Hypothalamus (tissue), 51 donors: ENCODE measurements at regions not wholly inside any gene's neighbourhood (a gene's known extent, or its start where the extent isn't known, plus 50 kb on each side); places are given as distances from the start of the nearest gene placed in this dataset.
"Not testable (repeated sequence)": the region's sequence is repeated elsewhere in the genome, so short reads cannot be mapped to it uniquely, and the experiment has no call there.

Experiments
- DNase-seq, 51 donors: peaks; one replicate each; lab custom pipeline; 2025; lab: John Stamatoyannopoulos, UW

DNA sequence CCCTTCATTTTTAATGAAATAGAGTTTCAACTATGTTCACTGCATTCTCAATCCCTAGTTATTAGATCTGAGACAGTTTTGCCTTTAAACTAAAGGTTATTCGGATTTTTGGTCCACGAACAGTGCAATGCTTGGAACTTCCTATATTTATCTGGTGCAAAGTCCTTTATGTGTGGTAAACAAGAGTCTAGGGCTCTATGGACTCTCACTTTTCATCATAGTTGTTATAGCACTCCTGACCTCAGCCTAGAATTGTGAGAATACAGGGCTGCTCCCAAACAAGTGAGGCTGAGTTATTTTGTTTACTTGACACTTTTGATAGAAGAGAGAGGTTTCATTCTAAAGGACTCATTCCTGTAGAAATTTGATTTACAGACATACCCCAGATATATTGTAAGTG is 692.1 kb downstream of the TTLL7 start:
- not testable (repeated sequence) for DNase-seq

DNA sequence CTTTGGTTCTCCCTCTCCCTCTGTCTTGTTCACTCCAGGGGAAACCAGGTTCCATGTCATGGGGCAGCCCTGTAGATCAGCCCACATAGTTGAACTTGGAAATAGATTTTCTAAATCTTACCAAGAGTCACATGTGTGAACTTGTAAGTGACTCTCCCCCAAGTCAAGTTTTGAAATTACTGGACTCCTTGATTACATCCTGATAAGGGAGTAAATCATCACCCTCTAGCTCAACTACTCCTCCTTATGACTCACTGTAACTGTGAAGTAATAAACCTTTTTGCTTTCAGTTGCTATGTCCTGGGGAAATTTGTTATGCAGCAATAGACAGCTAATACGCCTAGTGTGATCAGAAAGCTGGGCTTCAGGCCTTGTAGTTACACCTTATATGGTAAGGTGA is 703.3 kb downstream of the TTLL7 start:
- DNase-seq = not testable (repeated sequence)

DNA sequence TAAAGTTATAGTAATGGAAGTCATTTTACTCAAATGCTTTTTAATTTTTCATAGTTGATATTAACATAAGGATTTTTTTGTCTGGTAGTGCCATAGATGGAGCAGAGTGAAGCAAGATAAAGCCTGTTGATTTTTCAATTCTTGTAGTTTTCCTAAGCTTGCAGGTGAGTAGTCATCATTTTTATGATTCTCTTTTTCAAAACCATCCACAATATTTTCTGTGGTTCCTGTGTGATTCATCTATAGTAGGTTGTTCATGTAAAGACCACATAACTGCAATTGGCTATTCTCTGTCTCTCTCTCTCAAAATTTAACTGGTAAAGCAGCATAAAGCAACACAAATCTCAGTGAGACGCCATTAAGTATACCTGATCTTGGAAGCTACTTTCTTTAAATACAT is 711.5 kb downstream of the TTLL7 start:
- not testable (repeated sequence) for DNase-seq

DNA sequence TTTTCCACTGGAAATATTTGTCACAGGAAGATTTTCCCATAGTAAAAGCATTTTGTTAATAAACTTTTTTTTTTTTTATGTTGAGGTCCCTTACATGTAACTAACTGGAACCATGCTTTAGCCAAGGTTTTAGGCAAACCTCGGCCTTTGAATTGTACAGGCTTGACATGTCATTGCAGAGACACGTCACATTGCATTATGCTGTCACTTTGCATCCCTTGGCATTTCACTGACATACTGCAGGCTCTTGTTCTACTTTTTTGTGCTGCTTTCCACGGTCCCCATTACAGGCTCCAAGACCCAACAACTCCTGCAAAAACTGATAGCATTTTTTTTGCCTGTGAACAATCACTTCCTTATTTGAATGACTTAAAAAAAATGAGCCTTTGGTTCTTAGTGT is 724.3 kb downstream of the TTLL7 start:
- not testable (repeated sequence) for DNase-seq

DNA sequence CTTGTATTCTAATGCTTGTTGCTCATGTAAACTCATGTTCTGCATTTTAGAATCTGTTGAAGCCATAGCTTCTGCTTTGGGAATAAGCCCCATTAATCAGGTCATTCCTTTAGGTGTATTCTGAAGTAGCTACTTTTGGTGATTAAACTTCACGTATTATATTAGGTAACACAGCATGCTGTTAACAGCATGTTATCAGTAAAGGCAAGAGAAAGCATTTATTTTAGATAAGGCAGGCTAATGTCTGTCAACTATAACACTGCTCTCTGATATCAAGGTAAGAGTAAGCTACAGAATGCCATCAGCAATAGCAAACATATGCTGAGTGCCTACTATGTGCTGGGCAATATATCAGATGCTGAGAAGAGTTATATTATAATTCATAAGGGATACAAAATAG is 726.4 kb downstream of the TTLL7 start:
- DNase-seq = not testable (repeated sequence)

DNA sequence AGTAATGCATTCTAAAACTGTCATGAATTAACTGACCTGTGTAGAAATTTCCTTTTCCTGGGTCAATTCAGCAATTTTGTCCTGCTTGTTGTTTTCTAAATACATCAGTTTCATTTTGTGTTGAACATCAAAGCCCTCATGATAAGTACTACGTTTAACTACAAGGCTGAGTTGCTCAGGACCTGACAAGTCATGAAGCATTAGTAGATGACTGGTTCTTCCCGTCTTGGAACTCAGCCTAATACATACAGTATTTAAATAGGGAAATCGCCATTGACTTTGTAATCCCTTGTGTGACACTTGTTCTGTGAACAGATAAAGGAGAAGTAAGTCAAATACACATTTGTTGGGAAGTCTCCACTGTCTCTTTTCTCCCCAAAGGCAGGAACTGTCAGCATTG is 727.1 kb downstream of the TTLL7 start:
- DNase-seq = not testable (repeated sequence)

DNA sequence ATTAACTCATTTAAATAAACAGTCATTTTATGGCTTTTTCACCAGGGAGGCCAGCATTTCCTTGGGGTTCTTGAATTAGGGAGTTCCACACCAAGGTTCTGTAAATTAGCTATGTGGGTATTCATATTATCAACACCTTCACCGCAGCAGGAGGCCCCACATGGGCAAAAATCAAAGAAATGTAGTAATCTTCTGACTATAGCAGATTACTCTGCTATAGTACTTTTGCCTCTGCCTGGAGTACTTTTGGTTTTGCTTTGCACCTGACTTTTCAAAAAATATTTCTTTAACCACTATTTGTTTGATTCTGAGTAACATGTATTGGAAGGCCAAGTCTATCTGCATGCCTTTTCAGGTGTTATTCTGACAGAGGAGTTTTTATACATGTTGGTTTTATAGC is 728.1 kb downstream of the TTLL7 start:
- not testable (repeated sequence) for DNase-seq

DNA sequence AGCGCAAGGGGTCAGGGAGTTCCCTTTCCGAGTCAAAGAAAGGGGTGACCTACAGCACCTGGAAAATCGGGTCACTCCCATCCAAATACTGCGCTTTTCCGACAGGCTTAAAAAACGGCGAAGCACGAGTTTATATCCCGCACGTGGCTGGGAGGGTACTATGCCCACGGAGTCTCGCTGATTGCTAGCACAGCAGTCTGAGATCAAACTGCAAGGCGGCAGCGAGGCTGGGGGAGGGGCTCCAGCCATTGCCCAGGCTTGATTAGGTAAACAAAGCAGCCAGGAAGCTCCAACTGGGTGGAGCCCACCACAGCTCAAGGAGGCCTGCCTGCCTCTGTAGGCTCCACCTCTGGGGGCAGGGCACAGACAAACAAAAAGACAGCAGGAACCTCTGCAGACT is 735.1 kb downstream of the TTLL7 start:
- not testable (repeated sequence) for DNase-seq

DNA sequence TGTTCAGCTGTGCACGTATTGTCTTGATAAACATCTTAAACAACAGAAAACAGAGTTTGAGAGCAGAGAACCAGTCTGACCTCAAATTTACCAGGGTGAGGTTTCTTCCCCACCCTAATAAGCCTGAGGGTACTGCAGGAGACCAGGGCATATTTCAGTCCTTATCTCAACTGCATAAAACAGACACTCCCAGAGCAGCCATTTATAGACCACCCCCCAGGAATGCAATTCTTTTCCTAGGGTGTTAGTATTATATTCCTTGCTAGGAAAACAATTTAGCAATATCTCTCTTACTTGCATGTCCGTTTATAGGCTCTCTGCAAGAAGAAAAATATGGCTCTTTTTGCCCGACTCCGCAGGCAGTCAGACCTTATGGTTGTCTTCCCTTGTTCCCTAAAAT is 747.2 kb downstream of the TTLL7 start:
- not testable (repeated sequence) for DNase-seq

DNA sequence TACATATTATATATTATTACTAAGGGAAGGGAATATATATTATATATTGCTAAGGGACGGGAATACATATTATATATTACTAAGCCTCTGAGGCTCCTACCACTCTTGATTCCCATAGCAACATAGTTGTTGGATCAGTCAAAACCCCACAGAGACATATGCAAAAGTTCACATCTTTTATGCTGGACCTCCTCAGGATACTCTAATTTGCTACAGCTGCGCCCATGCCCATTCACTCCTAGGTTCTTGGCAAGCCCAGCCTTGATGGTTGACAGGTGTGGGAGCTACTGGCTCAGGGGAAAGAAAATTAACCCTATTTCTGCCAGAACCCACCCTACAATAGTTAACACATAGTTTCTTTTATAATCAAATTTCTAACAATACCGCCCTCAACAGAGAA is 752.2 kb downstream of the TTLL7 start:
- not testable (repeated sequence) for DNase-seq

DNA sequence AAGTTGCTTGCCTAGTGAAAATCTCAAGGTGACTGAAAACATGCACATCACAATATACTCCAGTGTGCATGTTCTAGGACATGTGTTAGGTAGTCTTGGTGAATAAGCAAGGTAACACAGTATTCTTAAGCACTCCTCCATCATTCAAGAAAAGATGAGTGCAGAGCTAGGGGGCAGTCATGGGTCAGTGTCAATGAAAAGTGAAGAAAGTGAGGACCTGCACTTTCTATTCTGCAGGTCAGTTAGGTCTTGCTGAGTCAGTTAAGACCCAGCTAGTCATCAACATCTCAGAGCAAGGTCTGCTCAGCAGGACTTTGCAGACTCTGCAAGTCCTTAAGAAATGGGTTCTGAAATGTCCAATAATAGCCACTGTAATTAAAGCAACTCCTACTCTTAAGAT is 754.1 kb downstream of the TTLL7 start:
- DNase-seq = not testable (repeated sequence)

DNA sequence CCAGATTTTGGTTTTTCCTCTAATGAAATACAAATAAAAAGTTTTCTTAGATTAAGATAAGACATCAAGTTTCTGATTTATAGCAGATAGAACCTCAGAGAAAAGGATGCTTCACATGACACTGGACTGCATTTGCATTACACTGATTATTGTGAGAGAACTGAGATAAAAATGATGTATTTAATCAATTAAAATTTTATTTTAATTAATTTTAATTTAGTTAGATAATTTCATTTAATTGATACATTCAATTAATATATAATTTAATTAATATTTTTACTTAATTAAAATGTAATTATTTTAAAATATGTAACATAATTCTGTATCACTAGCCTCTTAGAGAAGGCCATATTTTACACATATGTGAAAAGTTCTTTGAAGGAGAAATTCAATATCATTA is 759.4 kb downstream of the TTLL7 start:
- not testable (repeated sequence) for DNase-seq

DNA sequence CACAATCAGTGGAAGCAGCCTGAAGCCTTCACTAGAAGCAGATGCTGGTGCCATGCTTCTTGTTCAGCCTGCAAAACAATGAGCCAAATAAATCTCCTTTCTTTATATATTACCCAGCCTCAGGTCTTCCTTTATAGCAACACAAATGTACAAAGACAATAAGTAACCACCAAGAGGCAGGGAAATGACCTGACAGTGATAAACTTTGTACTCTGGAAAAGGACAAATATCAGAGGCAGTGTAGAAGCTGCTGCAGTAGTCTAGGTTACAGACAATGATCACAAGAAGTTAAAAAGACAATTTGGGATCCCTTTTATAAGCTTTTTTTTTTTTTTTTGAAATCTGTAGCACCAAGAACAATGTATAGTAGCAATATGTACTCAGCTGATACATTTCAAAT is 760.3 kb downstream of the TTLL7 start:
- DNase-seq = not testable (repeated sequence)

DNA sequence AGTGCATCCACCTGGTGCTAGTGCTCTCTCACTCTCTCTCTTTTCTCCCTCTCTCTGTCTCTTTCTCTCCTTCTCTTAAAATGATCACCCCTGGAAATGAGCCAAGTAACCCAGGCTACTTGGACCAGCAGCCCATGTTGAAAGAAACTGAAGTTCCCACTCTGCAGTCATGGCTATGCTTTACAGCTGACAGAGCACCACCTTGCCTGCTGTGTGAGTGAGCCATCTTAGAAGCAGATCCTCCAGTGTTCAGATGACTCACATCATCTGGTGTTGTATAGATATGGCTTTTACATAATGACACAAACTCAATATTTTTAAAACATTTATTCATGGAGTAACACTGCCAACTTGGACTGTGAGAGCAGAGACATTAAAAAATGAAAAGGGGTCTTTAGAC is 779.1 kb downstream of the TTLL7 start:
- not testable (repeated sequence) for DNase-seq

DNA sequence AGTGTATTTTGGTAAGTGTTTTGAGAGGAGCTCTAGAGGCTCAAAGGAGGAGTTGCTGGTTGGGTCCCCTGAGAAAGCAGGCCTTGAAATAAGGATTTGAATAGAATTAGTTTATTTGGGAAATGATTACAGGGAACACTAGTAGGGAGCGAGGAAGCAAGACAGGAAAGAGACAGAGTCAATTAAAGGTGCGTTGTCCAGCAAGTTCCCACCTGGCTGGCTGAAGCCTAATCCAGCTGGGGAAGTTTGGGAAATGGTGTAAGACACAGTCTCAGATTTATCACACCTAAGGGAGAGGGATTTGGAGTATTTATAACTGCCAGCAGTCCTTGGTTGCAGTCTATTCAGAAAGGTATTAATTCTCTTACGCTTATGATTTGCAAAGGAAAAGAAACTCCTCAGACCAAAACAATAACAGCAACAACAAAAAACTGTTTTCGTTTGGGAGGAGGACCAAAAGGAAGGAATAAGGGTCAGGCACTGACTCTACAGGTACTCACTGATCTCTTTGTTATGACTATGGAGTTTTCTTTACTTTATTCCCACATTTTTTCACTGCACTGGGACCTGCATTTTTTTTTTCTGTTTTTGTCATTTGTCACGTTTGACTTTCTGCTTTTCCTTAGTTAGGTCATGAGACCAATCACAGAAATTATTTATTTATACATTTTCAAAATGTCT is 780.8 kb downstream of the TTLL7 start:
- DNase-seq = not testable (repeated sequence)

DNA sequence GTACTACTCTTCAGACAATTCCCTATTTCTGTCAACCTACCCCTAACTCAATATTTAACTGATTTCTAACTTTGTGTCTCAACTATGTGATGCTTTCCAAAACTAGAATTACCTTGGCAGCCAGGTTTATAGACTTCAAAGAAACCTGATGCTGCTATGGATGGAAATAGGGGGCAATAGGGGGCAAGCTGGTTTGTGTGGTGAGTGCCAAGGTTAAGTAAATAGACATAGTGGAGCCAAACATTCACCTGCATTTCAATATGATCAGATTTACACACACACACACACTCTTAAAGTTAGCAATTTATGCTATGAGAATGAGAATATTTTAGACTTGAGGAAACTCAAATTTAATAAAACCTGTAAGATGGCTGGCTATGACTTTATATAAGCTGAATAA is 784.6 kb downstream of the TTLL7 start:
- DNase-seq = not testable (repeated sequence)

DNA sequence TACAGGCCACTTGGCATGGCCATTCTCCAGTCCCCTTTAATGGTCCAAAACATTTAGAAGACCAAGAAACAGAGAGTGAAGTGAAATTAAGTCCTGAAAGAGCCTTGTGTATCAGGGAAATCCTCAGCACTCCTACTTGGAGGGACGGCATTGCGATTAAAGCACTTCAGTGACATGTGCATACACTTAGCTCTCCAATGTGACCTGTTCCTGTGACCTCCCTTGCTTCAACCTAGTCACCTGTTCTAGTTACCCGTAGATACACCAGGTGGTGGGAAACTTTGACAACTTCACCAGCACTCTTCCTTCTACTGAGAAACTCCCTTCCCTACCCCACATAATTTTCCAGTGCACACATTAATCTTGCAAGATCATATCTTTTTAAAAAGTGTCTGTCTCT is 785.3 kb downstream of the TTLL7 start:
- DNase-seq = not testable (repeated sequence)

DNA sequence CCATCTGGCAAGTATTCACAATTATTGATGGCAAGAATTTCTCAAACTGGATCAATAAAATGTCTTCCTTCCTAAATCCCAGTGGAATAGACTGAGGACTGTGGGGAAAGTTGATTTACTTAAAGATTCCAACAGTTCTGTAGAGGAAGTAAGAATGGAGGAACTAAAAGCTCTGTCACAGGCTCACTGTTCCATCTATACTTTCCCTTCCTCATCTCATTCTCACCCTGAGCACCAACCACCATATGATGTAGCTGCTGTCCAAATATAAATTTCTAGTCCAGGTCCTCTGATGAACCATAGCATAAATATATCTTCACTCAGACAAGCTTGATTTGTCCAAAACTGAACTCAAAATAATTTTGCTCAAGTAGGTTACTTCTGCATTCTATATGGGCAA is 786.9 kb downstream of the TTLL7 start:
- not testable (repeated sequence) for DNase-seq

DNA sequence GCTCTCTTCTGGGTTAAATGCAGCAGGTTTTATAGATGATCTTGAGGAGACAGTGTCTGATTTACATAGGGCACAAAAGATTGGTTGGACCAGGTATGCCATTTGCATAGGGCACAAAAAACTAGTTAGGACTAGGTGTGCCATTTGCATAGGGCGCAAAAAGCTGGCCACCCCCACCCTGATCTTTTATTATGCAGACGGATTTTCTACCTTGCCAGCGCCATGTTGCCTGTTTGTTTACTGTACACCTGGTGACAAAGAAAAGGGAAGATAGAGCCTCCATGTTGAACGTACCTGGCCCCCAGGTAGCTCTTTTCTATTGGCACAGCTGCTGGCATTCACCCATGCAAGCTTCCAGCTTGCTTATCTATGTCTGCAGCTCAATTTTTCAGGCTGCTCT is 790.4 kb downstream of the TTLL7 start:
- not testable (repeated sequence) for DNase-seq

DNA sequence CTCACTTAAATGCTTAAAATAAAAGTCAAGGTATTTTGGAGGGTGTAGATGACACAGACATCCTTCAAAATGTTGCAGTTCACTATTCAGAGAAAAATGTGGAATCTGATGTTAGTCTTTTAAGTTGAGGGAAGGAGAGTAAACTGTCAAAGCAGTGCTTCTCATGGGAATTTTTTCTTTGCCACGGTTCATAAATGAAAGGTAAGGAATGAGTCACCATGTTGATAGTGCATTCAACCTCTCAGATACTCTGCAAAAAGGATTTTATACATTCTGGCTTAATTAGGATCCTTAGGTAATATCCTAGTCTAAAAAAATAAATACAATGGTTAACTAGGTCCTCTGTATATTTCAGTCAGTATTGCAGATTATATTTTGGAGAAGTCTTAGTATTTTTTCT is 804.3 kb downstream of the TTLL7 start:
- DNase-seq = not testable (repeated sequence)

DNA sequence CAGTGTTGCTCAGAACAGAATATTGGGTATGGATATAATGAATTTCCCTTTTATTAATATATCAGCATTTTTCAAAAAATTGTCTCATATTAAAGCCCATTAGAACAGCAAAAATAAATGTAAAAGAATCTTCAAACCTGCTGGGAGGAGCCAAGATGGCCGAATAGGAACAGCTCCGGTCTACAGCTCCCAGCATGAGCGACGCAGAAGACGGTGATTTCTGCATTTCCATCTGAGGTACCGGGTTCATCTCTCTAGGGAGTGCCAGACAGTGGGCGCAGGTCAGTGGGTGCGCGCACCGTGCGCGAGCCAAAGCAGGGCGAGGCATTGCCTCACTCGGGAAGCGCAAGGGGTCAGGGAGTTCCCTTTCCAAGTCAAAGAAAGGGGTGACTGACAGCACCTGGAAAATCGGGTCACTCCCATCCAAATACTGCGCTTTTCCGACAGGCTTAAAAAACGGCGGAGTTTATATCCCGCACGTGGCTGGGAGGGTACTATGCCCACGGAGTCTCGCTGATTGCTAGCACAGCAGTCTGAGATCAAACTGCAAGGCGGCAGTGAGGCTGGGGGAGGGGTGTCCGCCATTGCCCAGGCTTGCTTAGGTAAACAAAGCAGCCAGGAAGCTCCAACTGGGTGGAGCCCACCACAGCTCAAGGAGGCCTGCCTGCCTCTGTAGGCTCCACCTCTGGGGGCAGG is 816.8 kb downstream of the TTLL7 start:
- DNase-seq = not testable (repeated sequence)

DNA sequence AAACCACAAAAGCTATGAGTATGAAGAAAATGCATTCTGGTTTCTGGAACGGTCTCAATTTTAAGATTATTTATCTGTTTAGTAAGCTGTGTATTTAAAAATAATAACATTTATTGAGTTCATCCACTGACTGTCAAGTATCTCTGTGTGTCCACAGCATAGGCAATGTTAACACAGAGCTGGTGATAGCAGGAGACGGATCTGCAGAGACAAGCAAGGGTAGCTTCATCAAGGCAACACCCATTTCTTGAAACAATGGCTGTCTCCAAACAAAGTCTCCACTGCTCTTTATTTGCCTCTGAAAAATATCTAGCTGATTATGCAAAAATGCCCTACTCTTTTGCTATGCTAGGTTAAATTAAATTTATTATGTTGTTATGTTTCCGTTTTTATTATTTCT is 818.3 kb downstream of the TTLL7 start:
- not testable (repeated sequence) for DNase-seq
